Colonic mucosa (tissue), 4 donors: ENCODE measurements at regions not wholly inside any gene's neighbourhood (a gene's known extent, or its start where the extent isn't known, plus 50 kb on each side); places are given as distances from the start of the nearest gene placed in this dataset.
"Not testable (repeated sequence)": the region's sequence is repeated elsewhere in the genome, so short reads cannot be mapped to it uniquely, and the experiment has no call there.

Experiments used
- DNase-seq: peaks from one replicate; pipeline ENCODE4 v3.0.0-alpha.2; 2020
- H3K27ac ChIP-seq: fragments of 200-600 bp; one replicate; pipeline ENCODE4 v1.8.0; 2021
- H3K27me3 ChIP-seq: fragments of 200-600 bp; one replicate; pipeline ENCODE4 v1.8.0; 2021
- H3K36me3 ChIP-seq: fragments of 200-600 bp; one replicate; pipeline ENCODE4 v1.8.0; 2021
- H3K4me1 ChIP-seq: fragments of 200-600 bp; one replicate; pipeline ENCODE4 v1.8.0; 2021; ENCODE audit warnings: mild to moderate bottlenecking
- H3K4me3 ChIP-seq: fragments of 200-600 bp; one replicate; pipeline ENCODE4 v1.8.0; 2021
- H3K9ac ChIP-seq, 2 donors: one replicate each; pipeline ENCODE4 v1.7.0; 2013; ENCODE audit warnings: control low read depth in 2 of 2, low read depth in 2 of 2, low read length in 2 of 2
- H3K9me3 ChIP-seq: fragments of 200-600 bp; one replicate; pipeline ENCODE4 v1.8.0; 2021
- CTCF ChIP-seq: fragments of 200-600 bp; IDR thresholded peaks from one replicate; pipeline ENCODE4 v1.8.0; 2022; ENCODE audit warnings: antibody characterized with exemption, mild to moderate bottlenecking
- intact Hi-C: fragments of 100-400 bp; cut with DNase I; formaldehyde crosslinking; loops from one replicate; pipeline ENCODE4 v1.14.1; 2022
- donor health status: healthy.
- donor health status: DM: no; HTN: no; CAD: no.
- donor health status: DM: no; HTN: no; CAD: no.

GRCh38 chrX:44690129-44690528, 147.5 kb upstream of the FUNDC1 start:
- Histone ChIP-seq H3K9me3 (no peaks in the 10 kb centered on the region), H3K4me3 (no peak overlapping the region), H3K9ac (no peak overlapping the region), H3K27me3 (peaks cover 30% of the 10 kb centered on the region), H3K4me1 (no peaks in the 10 kb centered on the region), H3K27ac (no peak overlapping the region), H3K36me3 (no peaks in the 10 kb centered on the region)
- no peak for TF ChIP-seq CTCF
- intact Hi-C loops: no loop called here
- DNase-seq: no peak

GRCh38 chrX:44675362-44676024, 132.8 kb upstream of the FUNDC1 start:
- TF ChIP-seq CTCF: no peak
- no peak overlapping the region for H3K27ac ChIP-seq
- intact Hi-C loops: no loop called here
- no peaks in the 10 kb centered on the region for H3K9me3 ChIP-seq
- H3K9ac ChIP-seq: no peak overlapping the region
- no peak for DNase-seq
- no peaks in the 10 kb centered on the region for H3K36me3 ChIP-seq
- H3K4me3 ChIP-seq: no peak overlapping the region
- H3K27me3 ChIP-seq: no peaks in the 10 kb centered on the region
- no peaks in the 10 kb centered on the region for H3K4me1 ChIP-seq

GRCh38 chrX:44674906-44675305, 132.2 kb upstream of the FUNDC1 start:
- no peak overlapping the region for H3K27ac ChIP-seq
- H3K4me3 ChIP-seq: no peak overlapping the region
- H3K27me3 ChIP-seq: no peaks in the 10 kb centered on the region
- no peak for TF ChIP-seq CTCF
- H3K9ac ChIP-seq: no peak overlapping the region
- H3K9me3 ChIP-seq: no peaks in the 10 kb centered on the region
- no peak for DNase-seq
- H3K36me3 ChIP-seq: no peaks in the 10 kb centered on the region
- intact Hi-C loops: no loop called here
- H3K4me1 ChIP-seq: no peaks in the 10 kb centered on the region

- Histone ChIP-seq H3K27ac (no peak overlapping the region), H3K4me1 (no peaks in the 10 kb centered on the region), H3K27me3 (no peaks in the 10 kb centered on the region), H3K4me3 (no peak overlapping the region), H3K9ac (no peak overlapping the region), H3K36me3 (no peaks in the 10 kb centered on the region), H3K9me3 (no peaks in the 10 kb centered on the region)
- TF ChIP-seq CTCF: no peak
- no peak for DNase-seq
- intact Hi-C loops: no loop called here
Measured at GRCh38 chrX:44669626-44670025, 127.0 kb upstream of the FUNDC1 start.

- Histone ChIP-seq H3K27ac (no peak overlapping the region), H3K4me3 (no peak overlapping the region), H3K27me3 (no peaks in the 10 kb centered on the region), H3K9me3 (no peaks in the 10 kb centered on the region), H3K4me1 (no peaks in the 10 kb centered on the region), H3K9ac (no peak overlapping the region), H3K36me3 (no peaks in the 10 kb centered on the region)
- intact Hi-C loops: no loop called here
- no peak for DNase-seq
- no peak for TF ChIP-seq CTCF
Measured at GRCh38 chrX:44667771-44668170, 125.1 kb upstream of the FUNDC1 start.

- H3K27ac ChIP-seq, H3K9ac ChIP-seq, H3K27me3 ChIP-seq, intact Hi-C loops, H3K4me1 ChIP-seq, H3K36me3 ChIP-seq, H3K4me3 ChIP-seq, H3K9me3 ChIP-seq, DNase-seq: not testable (repeated sequence)
Measured at GRCh38 chrX:44657718-44658246, 115.1 kb upstream of the FUNDC1 start.
